ENCODE measurements at regions not wholly inside any gene's neighbourhood (a gene's known extent, or its start where the extent isn't known, plus 50 kb on each side); places are given as distances from the start of the nearest gene placed in this dataset.

DNA sequence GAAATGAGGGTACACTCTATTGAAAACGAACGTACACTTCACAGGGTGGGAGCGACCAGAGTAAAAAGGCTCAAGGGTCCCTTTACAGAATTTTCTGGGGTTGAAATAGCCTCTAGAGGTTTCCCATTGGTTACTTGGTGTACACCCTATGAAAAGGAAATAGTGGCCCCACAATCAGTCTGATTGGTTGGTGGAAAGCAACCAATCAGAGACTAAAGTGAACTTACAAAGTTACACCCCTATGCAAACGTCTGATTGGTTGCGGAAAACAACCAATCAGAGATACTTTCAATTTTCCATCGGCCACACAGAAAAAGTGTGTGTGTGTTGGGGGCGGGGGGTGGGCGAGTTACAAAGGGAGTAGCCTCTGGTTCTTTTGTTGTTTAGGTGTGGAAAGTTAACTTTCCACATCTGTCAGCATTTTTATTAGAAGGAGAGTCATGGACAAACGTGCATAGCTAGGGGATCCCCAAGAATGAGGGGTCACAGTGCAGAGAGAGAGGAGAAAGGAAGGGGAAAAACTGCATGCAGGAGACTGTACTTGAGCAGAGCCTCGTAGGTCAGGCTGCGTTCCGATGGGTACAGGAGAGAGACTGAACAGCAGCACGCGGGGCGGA lies 1152.1 kb downstream of the TBC1D22A start:
- no peak for ATAC-seq
- H3K4me1 ChIP-seq, result no peaks in the 10 kb centered on the region
- no peak overlapping the region for H3K4me3 ChIP-seq
- no peaks in the 10 kb centered on the region for H3K36me3 ChIP-seq
- peaks cover 0 to 15% of the 10 kb centered on the region in 2 donors for H3K9me3 ChIP-seq
- intact Hi-C loops (cut with DNase I), result no loop called here
- no peaks in the 10 kb centered on the region for H3K27me3 ChIP-seq
- DNase-seq, result no peak
- H3K27ac ChIP-seq, result no peak overlapping the region
- TF ChIP-seq, protein P1, sequence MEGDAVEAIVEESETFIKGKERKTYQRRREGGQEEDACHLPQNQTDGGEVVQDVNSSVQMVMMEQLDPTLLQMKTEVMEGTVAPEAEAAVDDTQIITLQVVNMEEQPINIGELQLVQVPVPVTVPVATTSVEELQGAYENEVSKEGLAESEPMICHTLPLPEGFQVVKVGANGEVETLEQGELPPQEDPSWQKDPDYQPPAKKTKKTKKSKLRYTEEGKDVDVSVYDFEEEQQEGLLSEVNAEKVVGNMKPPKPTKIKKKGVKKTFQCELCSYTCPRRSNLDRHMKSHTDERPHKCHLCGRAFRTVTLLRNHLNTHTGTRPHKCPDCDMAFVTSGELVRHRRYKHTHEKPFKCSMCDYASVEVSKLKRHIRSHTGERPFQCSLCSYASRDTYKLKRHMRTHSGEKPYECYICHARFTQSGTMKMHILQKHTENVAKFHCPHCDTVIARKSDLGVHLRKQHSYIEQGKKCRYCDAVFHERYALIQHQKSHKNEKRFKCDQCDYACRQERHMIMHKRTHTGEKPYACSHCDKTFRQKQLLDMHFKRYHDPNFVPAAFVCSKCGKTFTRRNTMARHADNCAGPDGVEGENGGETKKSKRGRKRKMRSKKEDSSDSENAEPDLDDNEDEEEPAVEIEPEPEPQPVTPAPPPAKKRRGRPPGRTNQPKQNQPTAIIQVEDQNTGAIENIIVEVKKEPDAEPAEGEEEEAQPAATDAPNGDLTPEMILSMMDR (IDR thresholded peaks at IDR 0.05), result no peak

- Histone ChIP-seq H3K27ac (no peak overlapping the region), H3K27me3 (peaks cover 0 to 6% of the 10 kb centered on the region in 2 donors), H3K9me3 (no peaks in the 10 kb centered on the region), H3K4me1 (no peaks in the 10 kb centered on the region), H3K36me3 (no peaks in the 10 kb centered on the region), H3K4me3 (no peak overlapping the region)
- intact Hi-C loops (cut with DNase I), result no loop called here
- TF ChIP-seq, protein P1 (IDR thresholded peaks at IDR 0.05), result no peak
- no peak for ATAC-seq
- DNase-seq, result no peak
Measured at GRCh38 chr22:47902646-47903180, 1140.3 kb downstream of the TBC1D22A start.

DNA sequence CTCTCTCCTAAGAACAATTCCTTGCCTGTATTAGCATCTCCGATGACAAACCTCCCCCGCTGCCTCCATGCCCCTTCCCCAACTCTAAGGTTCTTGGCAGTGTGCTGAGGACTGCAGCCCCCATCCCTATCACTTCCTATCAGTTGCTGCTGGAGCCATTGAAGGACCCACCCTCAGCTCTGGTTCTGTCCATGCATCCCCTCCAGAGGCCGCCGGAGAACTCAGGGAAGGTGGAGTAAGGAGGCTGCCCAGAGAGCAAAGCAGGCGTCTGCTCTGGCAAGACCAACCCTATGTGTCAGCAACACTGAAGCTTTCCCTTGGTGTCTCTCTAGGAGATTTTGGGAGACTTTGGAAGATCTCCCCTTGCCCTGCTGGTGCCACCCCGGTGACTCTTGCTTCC lies 1139.5 kb downstream of the TBC1D22A start:
- H3K4me3 ChIP-seq, result no peak overlapping the region
- DNase-seq (no peak), ATAC-seq (no peak)
- intact Hi-C loops (cut with DNase I), result no loop called here
- H3K4me1 ChIP-seq, result no peaks in the 10 kb centered on the region
- H3K36me3 ChIP-seq, result no peaks in the 10 kb centered on the region
- TF ChIP-seq, protein P1 (IDR thresholded peaks at IDR 0.05), result no peak
- H3K27ac ChIP-seq, result no peak overlapping the region
- peaks cover 0 to 6% of the 10 kb centered on the region in 2 donors for H3K27me3 ChIP-seq
- no peaks in the 10 kb centered on the region for H3K9me3 ChIP-seq

- H3K36me3 ChIP-seq, result no peaks in the 10 kb centered on the region
- intact Hi-C loops (cut with DNase I), result no loop called here
- DNase-seq (no peak), ATAC-seq (no peak)
- no peak overlapping the region for H3K27ac ChIP-seq
- no peak overlapping the region for H3K4me3 ChIP-seq
- H3K4me1 ChIP-seq, result no peaks in the 10 kb centered on the region
- TF ChIP-seq, protein P1 (IDR thresholded peaks at IDR 0.05), result no peak
- H3K27me3 ChIP-seq, result peaks cover 0 to 6% of the 10 kb centered on the region in 2 donors
- no peaks in the 10 kb centered on the region for H3K9me3 ChIP-seq
Measured at GRCh38 chr22:47899894-47900293, 1137.4 kb downstream of the TBC1D22A start.

DNA sequence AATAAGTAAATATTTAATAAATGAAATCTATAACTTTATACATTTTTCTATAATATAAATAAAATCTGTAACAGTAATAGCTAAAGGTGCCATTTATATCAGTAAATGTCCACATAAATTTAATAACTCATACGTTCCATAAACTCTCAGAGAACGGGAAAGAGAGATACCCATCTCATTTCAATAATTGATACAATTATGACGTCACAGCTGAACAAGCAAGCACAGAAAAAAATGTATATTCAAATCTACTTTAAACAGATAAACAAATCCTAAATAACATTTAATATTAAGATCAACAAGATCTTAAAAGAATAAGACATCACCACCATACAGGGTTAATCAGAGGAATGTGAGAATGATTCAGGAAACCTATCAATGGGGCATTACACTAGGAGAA lies 1136.5 kb downstream of the TBC1D22A start:
- H3K36me3 ChIP-seq, result no peaks in the 10 kb centered on the region
- TF ChIP-seq, protein P1 (IDR thresholded peaks at IDR 0.05), result no peak
- no peak overlapping the region for H3K4me3 ChIP-seq
- intact Hi-C loops (cut with DNase I), result no loop called here
- H3K4me1 ChIP-seq, result no peaks in the 10 kb centered on the region
- DNase-seq (no peak), ATAC-seq (no peak)
- H3K27ac ChIP-seq, result no peak overlapping the region
- peaks cover 0 to 7% of the 10 kb centered on the region in 2 donors for H3K9me3 ChIP-seq
- no peaks in the 10 kb centered on the region for H3K27me3 ChIP-seq

Data from left lung (tissue), 4 donors.